BJ (cell line): ENCODE measurements at regions not wholly inside any gene's neighbourhood (a gene's known extent, or its start where the extent isn't known, plus 50 kb on each side); places are given as distances from the start of the nearest gene placed in this dataset.
"Not testable (repeated sequence)": the region's sequence is repeated elsewhere in the genome, so short reads cannot be mapped to it uniquely, and the experiment has no call there.

ENCODE experiments used
- CTCF ChIA-PET: fragments of 350-600 bp; formaldehyde crosslinking; extraction: SDS; loops from one replicate; lab custom pipeline; 2021; ENCODE audit warnings: antibody characterized with exemption, inconsistent platforms; lab: Yijun Ruan, JAX
- POLR2A ChIA-PET: fragments of 300-600 bp; sonication (Branson Sonifier 250); formaldehyde crosslinking; extraction: SDS; loops from one replicate; lab custom pipeline; 2021; ENCODE audit warnings: antibody characterized with exemption; lab: Charles Lee
- DNase-seq: peaks from one replicate; pipeline ENCODE4 v3.0.0-alpha.2; 2011; ENCODE audit warnings: low read depth
- H3K27me3 ChIP-seq: 2 replicates; pipeline ENCODE4 v1.6.0; 2011; ENCODE audit warnings: low read length; ENCODE audit not compliant: control insufficient read depth, insufficient read depth
- H3K36me3 ChIP-seq: 2 replicates; pipeline ENCODE4 v1.5.1; 2011; ENCODE audit warnings: low read length; ENCODE audit not compliant: control insufficient read depth, insufficient read depth
- H3K4me3 ChIP-seq: 2 replicates; pipeline ENCODE4 v1.5.1; 2011; ENCODE audit warnings: low read depth, mild to moderate bottlenecking, control low read depth, low read length
- CTCF ChIP-seq: IDR thresholded peaks from 2 replicates; pipeline ENCODE4 v1.5.1; 2011; ENCODE audit warnings: low read depth, mild to moderate bottlenecking, control low read depth, inconsistent platforms, low read length, moderate library complexity; ENCODE audit not compliant: insufficient read depth

- ChIA-PET POLR2A (no interaction called here), CTCF (interaction anchor here (0.6 to 1.3 kb wide), 4 partner anchors 10 to 165 kb away, joined by 3 to 4 read pairs (median 4); no protein-coding TSS in a partner anchor)
- Histone ChIP-seq H3K27me3 (0 out of 2 replicates have a peak, but pooled peaks cover 2% of the 10 kb centered on the region), H3K36me3 (no peaks in the 10 kb centered on the region), H3K4me3 (no peak overlapping the region)
- TF ChIP-seq CTCF, result no peak
- DNase-seq, result no peak
These were observed 59.4 kb upstream of the PRELID3B start for GRCh38 chr20:59101961-59102360.

- POLR2A ChIA-PET, H3K4me3 ChIP-seq, H3K36me3 ChIP-seq, DNase-seq, H3K27me3 ChIP-seq: not testable (repeated sequence)
- CTCF ChIA-PET, result interaction anchor here (0.7 kb wide), 1 partner anchor 20 kb away, joined by 3 read pairs; no protein-coding TSS in a partner anchor
These were observed 57.3 kb upstream of the PRELID3B start for GRCh38 chr20:59099864-59100263.

- no peak overlapping the region for H3K4me3 ChIP-seq
- H3K36me3 ChIP-seq, result no peaks in the 10 kb centered on the region
- ChIA-PET POLR2A (no interaction called here), CTCF (no interaction called here)
- DNase-seq, result no peak
- TF ChIP-seq CTCF, result no peak
- peaks cover 2% of the 10 kb centered on the region; the same call in 1 of the 2 replicates for H3K27me3 ChIP-seq
These were observed 52.6 kb upstream of the PRELID3B start for GRCh38 chr20:59095140-59095539.

GRCh38 chr20:59094576-59094975, 52.0 kb upstream of the PRELID3B start:
- Histone ChIP-seq H3K4me3 (no peak overlapping the region), H3K36me3 (no peaks in the 10 kb centered on the region), H3K27me3 (peaks cover 2% of the 10 kb centered on the region; the same call in 1 of the 2 replicates)
- no peak for TF ChIP-seq CTCF
- DNase-seq, result no peak
- CTCF ChIA-PET, result no interaction called here
- POLR2A ChIA-PET, result no interaction called here
